ENCODE measurements at regions not wholly inside any gene's neighbourhood (a gene's known extent, or its start where the extent isn't known, plus 50 kb on each side); places are given as distances from the start of the nearest gene placed in this dataset.

DNA sequence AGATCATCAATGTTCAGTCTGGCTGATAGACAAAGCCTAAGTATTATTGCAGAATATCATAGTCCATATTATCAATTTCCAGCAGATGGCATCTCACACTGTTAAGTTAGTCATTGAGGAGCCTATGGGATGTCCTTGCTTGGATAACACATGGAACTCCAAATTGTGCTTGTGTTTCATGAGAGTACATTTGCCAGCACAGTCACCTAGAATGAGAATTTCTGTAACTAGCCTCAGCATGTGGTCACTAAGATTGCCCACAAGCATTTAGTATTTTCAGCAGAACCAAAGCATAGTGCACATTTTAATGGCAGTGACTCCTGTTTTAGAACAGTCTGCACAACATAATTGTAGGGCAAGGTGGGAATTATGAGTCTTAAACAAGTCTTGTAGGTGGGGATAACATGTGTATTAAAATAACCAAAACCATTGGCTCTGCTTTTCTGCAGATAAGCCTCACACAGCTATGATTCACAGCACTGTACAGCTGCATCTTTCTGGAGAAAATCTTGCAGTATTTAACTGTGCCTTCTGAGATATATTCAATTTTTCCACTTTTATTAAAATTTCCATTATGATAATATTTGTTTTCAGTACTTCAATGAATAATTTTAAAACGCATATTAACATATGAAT is 882.8 kb upstream of the SOX9 start:
- peak; percentile 61 for DNase-seq

DNA sequence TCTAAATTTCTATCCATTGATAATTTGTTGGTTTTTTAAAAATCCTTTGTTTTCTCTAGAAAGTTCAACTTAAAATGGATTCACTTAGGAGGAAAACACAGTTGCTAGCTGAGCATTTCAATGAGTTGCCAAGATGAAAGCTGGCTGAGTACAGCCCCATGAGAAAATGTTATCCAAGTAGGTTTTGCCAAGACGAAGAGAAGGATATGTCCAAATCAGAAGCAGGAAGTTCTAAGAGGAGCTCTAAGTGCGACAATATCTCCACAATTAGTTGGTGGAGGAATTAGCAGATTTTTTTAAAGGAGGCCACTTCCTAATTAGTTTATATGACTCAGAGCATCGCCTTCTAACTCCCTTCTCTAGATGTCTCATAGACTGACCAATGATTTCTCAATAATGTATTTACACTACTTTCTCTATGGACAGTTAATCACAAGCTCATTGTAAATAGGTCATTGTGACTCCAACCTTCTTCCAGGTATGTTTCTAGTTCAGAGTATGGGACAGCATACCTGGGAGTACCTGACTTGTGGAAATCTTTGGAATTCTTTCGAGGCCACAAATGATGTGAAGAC is 873.3 kb upstream of the SOX9 start:
- DNase-seq = no peak

DNA sequence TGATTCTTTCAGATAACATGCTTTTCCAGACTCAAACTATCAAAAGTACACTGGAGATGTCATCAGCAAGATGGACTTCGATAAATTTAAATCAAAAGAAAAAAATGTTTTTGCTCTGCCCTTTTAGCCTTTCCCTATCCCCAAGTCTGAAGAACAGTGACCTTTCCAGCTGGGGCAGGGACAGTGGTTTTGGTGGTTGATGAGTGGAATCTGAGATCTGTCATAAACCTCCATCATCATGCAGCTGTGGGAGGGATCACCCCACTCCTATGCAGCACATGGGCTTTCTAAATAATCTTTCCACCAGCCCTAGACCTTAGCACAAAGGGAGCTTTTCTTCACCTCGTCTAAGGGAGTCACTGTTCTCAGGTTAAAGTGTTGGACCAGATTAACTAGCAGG is 869.5 kb upstream of the SOX9 start:
- DNase-seq = no peak

DNA sequence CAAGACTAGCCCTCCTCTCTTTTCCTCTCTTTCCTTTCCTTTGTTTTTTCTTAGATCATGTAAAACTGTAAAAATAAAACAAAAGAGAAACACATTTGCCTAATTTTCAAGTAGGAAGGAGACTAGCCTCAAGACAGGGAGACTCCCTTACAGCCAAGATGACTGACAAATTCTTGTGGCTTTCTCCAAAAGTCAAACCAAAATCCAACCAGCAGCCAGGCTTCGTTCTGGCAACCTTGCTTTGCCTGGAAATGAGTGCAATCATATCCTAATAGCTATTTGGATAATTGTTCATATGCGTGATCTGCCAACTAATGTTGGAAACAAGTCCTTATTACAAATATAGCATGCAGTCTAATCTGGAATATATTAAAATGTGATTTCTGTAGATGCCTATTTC is 868.9 kb upstream of the SOX9 start:
- DNase-seq = no peak

DNA sequence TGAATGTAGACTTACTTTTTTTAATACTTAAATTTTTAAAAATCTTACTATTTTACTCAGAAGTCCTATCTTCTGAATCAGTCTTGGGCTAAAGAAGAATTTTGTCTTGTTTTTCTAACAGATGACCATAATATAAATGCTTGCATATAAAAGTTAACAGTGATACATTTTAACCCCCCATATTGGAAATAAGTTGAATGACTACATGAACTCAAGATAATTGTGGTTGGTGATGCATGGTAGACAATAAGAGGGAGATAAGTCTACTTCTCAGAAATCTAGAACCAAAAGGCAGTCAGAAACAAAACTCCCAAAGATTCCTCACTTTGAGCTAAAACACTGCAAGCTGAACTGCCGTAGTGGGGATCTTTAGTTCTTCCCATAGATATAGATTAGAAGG is 868.4 kb upstream of the SOX9 start:
- no peak for DNase-seq

DNA sequence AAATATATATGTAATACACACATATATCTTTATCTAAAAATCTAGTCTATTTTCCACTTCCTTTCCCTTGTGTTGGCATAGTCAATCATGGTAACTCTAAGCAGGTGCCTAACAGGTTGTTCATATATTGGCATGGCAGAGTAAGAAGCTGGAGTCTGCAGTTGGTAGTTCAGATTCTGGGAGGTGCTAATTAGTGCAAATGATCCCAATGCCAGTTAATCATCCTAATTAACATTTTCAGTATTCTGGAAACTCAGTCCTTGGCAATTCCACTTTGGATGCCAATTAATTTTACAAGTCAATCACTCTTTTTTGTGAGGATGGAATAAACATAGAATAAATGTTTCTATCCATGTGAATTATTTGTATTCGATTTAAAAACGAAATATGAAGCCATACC is 863.7 kb upstream of the SOX9 start:
- DNase-seq = no peak

DNA sequence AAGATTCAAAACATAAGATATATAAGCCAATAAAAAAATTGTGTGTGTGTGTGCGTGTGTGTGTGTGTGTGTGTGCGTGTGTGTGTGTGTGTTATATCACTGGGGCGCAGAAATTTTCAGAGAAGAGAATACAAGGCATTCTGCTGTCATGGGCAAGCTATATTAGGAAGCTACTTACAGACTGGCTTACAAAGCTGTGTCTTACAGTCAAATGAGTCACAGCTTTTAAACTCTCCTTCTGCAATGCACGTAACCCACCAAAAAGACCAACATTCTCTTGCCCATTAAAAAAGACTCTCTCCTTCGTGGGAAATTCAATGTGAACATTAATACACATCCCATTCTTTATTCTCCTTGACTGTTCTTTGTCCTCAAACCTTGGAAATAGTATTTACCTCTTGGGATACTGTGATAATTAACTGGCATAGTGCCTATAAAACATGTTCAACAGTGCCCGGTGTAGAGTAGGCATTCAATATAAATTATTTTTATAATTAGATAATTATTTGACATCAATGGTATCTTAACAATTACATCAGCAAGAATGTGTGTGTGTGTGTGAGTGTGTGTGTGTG is 860.4 kb upstream of the SOX9 start:
- DNase-seq = no peak

DNA sequence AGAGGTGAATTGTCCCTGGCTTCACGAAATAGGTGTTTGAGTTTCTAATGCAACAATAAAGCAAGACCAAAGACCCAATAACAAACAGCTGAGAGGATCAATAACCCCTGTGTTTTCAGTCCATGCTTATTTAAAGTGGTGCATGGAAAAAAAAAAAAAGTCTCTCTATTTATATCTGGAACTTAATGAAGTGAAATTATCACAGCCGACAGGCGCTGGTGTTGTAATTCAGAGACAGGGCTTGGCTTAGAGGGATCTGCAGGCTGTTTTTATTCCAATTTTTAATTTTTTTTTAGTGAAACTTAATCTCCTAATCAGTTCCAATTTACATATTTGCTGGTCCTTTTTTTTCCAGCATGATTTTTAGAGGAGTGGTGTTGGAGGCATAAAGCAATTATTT is 858.2 kb upstream of the SOX9 start:
- no peak for DNase-seq

DNA sequence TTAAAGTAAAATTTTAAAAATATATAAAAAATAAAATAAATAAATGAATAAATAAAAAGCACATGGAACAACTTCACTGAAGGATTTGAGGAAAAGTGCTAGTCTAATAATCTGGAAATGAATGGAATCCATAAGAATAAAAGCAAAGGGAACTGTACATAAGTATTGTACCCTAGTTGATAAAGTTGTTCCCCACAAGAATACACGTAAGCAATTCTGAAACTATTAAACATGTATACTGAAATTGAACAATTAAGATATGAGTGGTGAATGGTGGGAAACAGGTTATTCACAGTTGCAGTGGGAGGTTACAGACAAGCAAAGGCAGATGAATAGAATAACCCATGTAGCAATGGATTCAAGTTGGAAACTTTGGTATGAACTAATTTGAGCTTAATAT is 853.2 kb upstream of the SOX9 start:
- no peak for DNase-seq

DNA sequence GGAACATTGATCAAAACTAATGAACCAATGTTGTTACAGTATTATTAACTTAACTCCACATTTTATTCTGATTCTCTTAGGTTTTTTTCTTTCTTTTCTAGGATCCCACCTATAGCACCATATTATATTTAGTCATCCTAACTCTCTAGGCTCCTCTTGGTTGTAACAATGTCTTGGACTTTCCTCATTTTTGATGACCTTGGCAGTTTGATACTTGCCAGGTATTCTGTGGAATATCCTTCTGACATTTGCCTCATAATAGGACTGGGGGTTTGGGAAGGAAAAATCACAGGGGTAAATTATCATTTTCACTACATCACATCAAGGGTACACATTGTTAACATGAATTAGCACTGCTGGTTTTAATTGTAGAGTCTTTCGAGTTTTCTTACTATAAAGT is 851.6 kb upstream of the SOX9 start:
- no peak for DNase-seq

DNA sequence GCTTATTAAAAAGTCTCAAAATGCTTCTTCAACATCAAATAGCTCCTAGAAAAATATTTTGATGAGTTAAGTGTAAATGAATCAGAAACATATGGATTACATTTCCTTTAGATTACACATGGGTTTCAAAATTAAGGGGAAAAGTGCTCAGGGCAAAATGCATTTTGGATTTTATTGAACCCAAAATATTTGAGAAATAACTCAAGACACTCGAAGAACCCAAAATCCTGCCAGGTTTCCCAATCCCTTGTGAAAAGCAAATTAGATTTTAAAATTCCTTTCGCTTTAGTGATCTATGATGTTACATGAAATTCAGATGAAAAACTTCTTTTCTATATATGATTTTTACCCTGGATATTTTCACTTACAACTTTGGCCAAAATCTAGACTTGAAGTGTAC is 847.4 kb upstream of the SOX9 start:
- DNase-seq = no peak

DNA sequence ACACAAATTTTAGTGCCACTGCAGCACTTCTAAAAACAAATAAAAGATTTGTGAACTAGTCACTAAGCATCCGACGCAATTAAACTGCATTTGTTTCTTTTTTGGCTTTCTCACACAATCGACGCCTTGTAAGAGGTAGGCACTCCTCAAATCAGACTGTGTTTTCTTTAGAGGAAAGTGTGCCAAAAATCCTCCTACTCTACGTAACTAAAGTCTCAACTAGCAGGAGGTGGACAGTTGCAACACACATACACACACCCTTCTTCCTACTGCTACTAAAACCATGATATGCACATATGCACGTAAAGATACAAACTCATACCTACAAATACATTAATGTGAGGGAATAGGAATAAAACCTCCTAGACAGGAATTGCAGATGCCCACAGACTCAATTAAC is 844.7 kb upstream of the SOX9 start:
- no peak for DNase-seq

DNA sequence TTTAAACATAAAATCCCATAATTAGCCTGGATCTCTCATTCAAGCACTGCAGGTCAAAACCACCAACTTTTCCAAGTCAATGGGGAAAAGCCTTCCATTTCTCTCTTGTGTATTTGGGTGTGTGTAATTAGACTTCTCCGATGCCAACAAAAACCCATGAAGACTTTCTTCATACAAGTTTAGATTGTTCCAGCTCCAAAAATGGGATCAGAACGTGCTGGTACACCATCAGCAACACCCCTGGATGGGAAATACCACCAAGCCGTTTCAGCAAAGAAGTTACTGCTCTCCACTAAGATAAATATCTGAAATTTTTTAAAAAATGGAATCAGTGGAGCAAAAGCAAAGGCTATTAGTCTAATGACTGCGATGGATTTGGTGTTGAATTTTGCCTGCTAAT is 837.3 kb upstream of the SOX9 start:
- DNase-seq = no peak

DNA sequence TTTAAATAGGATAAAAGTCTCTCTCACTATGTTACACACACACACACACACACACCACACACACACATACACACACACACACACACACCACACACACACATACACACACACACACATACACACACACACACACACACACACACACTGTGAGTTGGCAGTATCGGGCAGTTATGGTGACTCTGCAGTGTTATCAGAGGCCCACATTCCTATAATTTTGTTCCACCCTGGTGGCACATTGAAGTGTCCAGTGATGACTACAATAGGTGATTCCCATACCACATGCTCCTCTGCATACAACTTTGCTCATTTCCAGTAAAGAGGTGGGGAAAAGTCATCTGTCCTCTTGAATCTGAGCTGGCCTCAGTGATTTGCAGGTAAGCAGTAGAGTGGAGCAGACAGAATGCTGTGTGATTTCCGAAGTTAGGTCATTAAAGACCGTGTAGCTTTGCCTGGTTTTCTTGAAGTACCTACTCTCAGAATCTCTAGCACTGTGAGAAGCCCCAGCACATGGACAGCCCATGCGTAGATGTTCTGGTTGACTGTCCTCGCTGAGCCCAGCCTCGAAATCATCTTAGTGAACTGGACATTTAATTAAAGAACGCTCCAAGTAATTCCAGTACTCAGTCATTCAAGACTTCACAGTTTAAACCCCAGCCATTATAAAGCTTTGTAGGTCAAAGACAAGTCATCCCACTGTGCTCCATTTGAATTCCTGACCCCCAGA is 836.6 kb upstream of the SOX9 start:
- no peak for DNase-seq

DNA sequence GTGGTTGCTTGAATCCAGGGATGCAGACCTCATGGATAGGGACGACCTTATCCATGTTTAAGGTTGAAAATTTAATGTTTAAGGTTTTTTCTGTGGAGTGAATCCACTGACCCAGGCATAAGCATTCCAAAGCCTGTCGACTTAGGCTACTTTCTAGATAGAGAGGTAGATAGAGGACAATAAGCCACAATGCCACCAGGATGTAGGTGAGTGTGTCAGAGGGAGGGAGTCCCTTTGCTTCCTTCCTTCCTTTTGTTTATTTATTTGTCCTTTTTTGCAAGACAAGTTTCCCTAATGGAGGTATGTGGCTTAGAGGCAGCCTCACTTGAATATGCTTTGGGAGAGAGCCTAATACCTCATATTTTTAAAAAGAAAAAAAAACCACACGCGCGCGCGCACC is 834.2 kb upstream of the SOX9 start:
- DNase-seq = no peak

DNA sequence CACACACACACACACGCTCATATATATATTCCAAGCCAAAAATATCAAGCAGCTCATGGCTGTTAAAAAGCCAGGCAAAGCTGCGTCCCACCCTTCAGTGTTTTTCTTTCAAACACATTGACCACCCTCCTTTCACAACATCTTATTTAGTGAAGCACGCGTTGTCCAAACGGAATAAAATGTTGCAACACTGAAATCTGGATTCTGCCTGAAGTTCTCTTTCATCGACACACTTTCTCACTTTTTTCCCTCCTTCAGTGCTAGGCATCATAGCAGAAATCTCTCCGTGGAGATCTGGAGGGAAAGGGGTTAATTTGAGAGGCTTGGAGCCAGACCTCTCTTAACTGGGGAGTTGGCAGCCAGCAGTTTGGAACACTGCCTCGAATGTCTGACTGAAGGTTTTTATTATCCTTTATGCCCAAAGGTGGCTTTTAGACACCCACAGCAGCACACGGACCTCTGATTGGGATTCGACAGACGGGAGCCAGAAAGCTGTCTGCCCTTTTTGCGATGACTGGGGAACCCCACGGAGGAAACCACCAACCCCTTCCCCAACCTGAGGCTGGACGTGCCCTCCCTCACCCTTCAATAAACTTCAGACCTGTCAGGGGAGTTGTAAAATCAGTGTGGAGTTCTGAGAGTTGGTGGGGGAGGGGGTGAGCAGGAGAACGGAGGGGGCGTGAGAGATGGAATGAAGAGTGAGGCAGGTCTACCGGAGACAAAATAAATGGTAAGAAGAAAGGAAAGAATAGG is 833.6 kb upstream of the SOX9 start:
- no peak for DNase-seq

DNA sequence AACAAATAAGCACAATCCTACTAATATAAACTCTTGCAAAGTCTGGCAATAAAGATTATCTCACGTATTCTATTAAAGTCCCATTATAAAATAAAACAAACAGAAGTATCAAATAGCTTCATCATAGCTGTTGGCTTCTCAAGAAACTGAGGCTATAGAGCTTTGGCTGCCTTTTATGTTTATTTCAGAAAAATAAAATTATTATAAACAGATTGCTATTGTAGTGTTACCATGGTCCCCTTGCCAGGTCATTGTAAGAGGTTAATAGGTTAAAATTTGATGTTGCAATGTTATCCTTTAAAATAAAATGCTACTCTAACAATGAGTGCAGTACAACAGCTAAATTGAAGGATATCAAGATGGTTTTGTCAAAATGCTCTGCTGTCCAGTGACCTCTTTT is 828.8 kb upstream of the SOX9 start:
- no peak for DNase-seq

DNA sequence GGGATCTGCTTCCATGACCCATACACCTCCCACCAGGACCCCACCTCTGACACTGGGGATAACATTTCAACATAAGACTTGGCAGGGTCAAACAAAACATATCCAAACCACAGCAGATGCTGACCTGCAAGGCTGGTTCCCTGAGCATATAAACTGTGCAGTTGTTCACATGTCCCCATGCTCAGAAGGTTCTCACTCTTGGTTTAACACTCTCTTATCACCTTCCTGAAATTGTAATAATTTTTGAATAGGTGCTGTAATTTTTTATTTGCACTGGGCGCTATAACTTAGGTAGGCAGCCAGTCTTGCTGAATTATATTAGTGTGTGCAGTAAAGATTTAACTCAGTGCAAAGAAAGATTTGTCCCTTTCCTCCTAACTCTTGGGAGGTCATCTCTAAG is 824.8 kb upstream of the SOX9 start:
- no peak for DNase-seq

DNA sequence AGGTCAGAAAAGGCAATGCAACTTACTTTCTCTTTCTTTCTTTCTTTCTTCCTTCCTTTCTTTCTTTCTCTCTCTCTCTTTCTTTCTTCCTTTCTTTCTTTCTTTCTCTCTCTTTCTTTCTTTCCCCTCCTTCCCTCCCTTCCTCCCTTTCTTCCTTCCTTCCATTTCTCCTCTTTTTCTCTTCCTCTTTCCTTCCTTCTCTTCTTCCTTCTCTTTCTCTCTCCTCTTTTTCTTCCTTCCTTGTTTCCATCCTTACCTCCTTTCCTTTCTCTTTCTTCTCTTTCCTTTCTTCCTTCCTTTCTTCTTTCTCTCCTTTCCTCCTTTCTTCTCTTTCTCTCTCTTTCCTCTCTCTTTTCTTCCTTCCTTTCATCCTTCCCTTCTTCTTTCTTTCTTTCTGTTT is 819.8 kb upstream of the SOX9 start:
- DNase-seq = no peak

DNA sequence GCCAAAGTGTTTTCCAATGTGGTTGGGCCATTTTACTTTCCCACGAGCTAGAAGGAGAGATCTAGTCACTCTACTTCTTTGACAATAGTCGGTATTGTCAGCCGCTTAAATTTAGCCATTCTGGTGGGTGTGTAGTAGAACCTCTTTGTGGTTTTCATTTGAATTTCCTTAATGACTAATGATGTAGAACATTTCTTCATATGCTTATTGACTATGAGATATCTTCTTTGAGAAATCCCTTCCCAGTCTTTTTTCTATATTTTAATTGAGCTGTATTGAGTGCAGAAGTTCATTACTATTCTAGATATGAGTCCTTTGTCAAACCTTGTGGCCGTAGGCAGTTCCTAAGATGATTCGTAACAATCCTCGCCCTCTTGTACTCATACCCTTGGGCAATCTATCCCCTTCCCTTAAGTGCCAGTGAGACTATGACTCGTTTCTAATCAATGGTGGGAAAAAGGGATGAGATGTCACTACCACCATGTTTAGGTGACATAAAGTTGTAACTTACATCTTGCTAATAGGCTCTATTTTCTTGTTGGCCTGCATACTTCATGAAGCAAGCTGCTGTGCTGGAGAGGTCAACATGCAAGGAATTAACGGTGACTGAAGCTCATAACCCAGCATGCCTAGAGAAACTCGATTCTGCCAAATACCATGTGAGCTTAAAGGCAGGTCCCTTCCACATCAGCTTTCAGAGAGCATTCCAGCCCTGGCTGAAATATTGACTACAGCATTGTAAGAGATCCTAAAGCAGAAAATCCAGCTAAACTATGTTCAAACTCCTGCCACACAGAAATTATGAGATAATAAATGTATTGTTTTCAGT is 817.9 kb upstream of the SOX9 start:
- no peak for DNase-seq

DNA sequence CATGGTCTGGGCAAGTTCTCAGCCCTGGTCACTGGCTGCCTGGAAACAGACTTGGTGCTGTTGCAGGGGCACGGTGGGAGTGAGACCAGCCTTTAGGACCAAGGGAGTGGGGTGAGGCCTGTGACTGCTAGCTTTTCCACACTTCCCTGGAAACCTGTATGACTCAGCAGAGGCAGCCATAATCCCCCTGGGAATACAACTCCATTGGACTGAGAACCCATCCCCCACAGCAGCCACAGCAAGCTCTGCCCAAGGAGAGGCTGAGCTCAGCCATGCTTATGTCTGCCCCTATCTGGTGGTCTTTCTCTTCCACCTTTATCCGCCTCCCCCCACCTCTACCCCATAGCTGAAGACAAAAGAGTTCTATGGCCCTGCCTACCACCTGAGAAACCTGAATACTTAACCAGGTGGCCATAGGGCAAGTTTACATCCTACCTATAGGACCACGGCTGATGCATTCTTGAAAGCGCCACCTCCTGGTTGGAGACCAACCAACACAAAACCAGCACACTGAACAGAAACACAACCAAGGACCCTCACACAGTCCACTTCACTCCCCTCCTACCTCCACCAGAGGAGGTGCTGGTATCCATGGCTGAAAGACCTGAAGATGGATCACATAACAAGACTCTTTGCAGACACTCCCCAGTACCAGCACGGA is 816.2 kb upstream of the SOX9 start:
- no peak for DNase-seq

DNA sequence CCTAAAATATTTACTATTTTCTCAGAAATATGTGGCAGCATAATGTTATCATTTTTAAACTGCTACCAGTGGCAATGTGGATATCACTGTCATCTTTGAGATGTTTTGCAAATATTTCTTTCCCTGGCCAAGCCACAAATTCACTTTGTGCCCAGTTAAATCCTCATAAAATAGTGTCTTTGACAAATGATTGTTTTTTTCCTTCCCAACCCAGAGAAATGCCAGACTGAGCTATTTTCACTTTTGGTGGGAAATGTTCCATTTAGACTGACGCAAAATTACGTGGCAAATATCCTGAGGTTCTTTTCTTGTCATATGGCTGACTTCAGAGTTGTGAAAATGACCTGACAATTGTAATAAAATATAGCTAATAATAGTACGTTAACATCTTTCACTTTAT is 807.0 kb upstream of the SOX9 start:
- DNase-seq = no peak

Data from DMS153 (cell line).